SK-N-SH (cell line): ENCODE measurements at regions not wholly inside any gene's neighbourhood (a gene's known extent, or its start where the extent isn't known, plus 50 kb on each side); places are given as distances from the start of the nearest gene placed in this dataset.

Source experiments
- CTCF ChIA-PET: fragments of 300-600, 350-600 bp; formaldehyde crosslinking; extraction: SDS; loops from one replicate; lab custom pipeline; 2021; lab: Yijun Ruan, JAX
- POLR2A ChIA-PET: fragments of 350-600 bp; sonication (Branson Sonifier 250); formaldehyde crosslinking; extraction: SDS; loops from one replicate; lab custom pipeline; 2020; ENCODE audit warnings: antibody characterized with exemption, inconsistent platforms; lab: Yijun Ruan, JAX
- DNase-seq: peaks from one replicate; pipeline ENCODE4 v3.0.0; 2012
- H2AFZ ChIP-seq: fragments of 200-600 bp; sonication (generic); 2 replicates; pipeline ENCODE4 v1.8.1; 2016; ENCODE audit warnings: antibody characterized with exemption, mild to moderate bottlenecking, low read depth
- H3F3A ChIP-seq: fragments of 200-600 bp; sonication (generic); replicated peaks from 2 replicates; pipeline ENCODE3; 2016; ENCODE audit warnings: antibody characterized with exemption, mild to moderate bottlenecking; ENCODE audit not compliant: insufficient read depth
- H3K27ac ChIP-seq, 2 experiments: fragments of 200-500 bp in 1 of 2; fragments of 200-600 bp in 1 of 2; sonication (Bioruptor generic) in 1 of 2; sonication (generic), shearing (Covaris generic) in 1 of 2; 2 replicates each; pipeline versions ENCODE4 v1.5.1 to v1.6.1; 2014 to 2016; ENCODE audit warnings: low read depth in 2 of 2, inconsistent platforms in 1 of 2, low read length in 1 of 2, mild to moderate bottlenecking in 1 of 2, mixed read lengths in 1 of 2
- H3K27me3 ChIP-seq: fragments of 200-600 bp; sonication (generic), shearing (Covaris generic); 2 replicates; pipeline ENCODE4 v1.6.1; 2016; ENCODE audit warnings: mixed run types; ENCODE audit not compliant: insufficient read depth
- H3K36me3 ChIP-seq, 2 experiments: fragments of 200-500 bp in 1 of 2; fragments of 200-600 bp in 1 of 2; sonication (Bioruptor generic) in 1 of 2; sonication (generic) in 1 of 2; replicated peaks in 1 of 2; 2 replicates each; pipeline versions ENCODE3 to v1.5.1; 2014 to 2016; ENCODE audit warnings: low read length in 1 of 2, mild to moderate bottlenecking in 1 of 2; ENCODE audit not compliant: insufficient read depth in 2 of 2, control insufficient read depth in 1 of 2
- H3K4me1 ChIP-seq, 2 experiments: fragments of 200-500 bp in 1 of 2; fragments of 200-600 bp in 1 of 2; sonication (Bioruptor generic) in 1 of 2; sonication (generic), shearing (Covaris generic) in 1 of 2; 2 replicates each; pipeline versions ENCODE4 v1.5.1 to v1.6.1; 2014 to 2016; ENCODE audit warnings: low read depth in 1 of 2, low read length in 1 of 2, mixed run types in 1 of 2; ENCODE audit not compliant: insufficient read depth in 2 of 2, control insufficient read depth in 1 of 2
- H3K4me2 ChIP-seq: fragments of 200-600 bp; sonication (generic), shearing (Covaris generic); 2 replicates; pipeline ENCODE4 v1.6.1; 2017; ENCODE audit warnings: mixed run types
- H3K4me3 ChIP-seq, 2 experiments: fragments of 200-500 bp in 1 of 2; fragments of 200-600 bp in 1 of 2; sonication (Bioruptor generic) in 1 of 2; sonication (generic), shearing (Covaris generic) in 1 of 2; 2 replicates each; pipeline versions ENCODE4 v1.5.1 to v1.8.1; 2014 to 2016; ENCODE audit warnings: low read depth in 2 of 2, inconsistent platforms in 1 of 2, low read length in 1 of 2, mild to moderate bottlenecking in 1 of 2, mixed read lengths in 1 of 2, moderate library complexity in 1 of 2
- H3K79me2 ChIP-seq: fragments of 200-600 bp; sonication (generic); 2 replicates; pipeline ENCODE4 v1.8.1; 2017; ENCODE audit warnings: mild to moderate bottlenecking; ENCODE audit not compliant: insufficient read depth
- H3K9ac ChIP-seq: fragments of 200-600 bp; sonication (generic); 2 replicates; pipeline ENCODE4 v1.6.1; 2017; ENCODE audit warnings: mixed run types
- H3K9me2 ChIP-seq: fragments of 200-600 bp; sonication (generic); 2 replicates; pipeline ENCODE4 v1.6.1; 2017; ENCODE audit warnings: mixed run types
- H3K9me3 ChIP-seq: fragments of 200-600 bp; sonication (generic); 2 replicates; pipeline ENCODE4 v1.6.1; 2017; ENCODE audit warnings: mixed run types, mild to moderate bottlenecking, moderate library complexity
- H4K20me1 ChIP-seq: fragments of 200-600 bp; sonication (generic); 2 replicates; pipeline ENCODE4 v1.6.1; 2017; ENCODE audit warnings: mild to moderate bottlenecking, mixed run types; ENCODE audit not compliant: insufficient read depth
- EP300 ChIP-seq, 2 experiments: IDR thresholded peaks; 2 replicates each; pipeline versions ENCODE4 v1.4.0 to v1.6.1; 2012; ENCODE audit warnings: borderline replicate concordance in 1 of 2, low read depth in 1 of 2, low read length in 1 of 2
- EZH2phosphoT487 ChIP-seq: fragments of 200-600 bp; sonication (generic); IDR thresholded peaks from 2 replicates; pipeline ENCODE4 v1.6.1; 2017; ENCODE audit warnings: low read depth, mixed run types, mild to moderate bottlenecking, antibody characterized with exemption, moderate library complexity, borderline replicate concordance
- FOSL2 ChIP-seq: IDR thresholded peaks from 2 replicates; pipeline ENCODE4 v1.4.0; 2012; ENCODE audit warnings: low read depth, mild to moderate bottlenecking, moderate library complexity, borderline replicate concordance
- FOXJ3 ChIP-seq: sonication (generic); formaldehyde crosslinking; IDR thresholded peaks from 2 replicates; pipeline ENCODE4 v1.5.1; 2020; ENCODE audit warnings: mild to moderate bottlenecking, missing genetic modification reagents
- GATA2 ChIP-seq: sonication (generic); formaldehyde crosslinking; IDR thresholded peaks from 2 replicates; pipeline ENCODE4 v1.5.0; 2020; ENCODE audit warnings: mild to moderate bottlenecking, missing genetic modification reagents
- JUND ChIP-seq: IDR thresholded peaks from 2 replicates; pipeline ENCODE4 v1.4.0; 2012
- MAX ChIP-seq: IDR thresholded peaks from 2 replicates; pipeline ENCODE4 v1.4.0; 2012; ENCODE audit warnings: low read depth
- MEF2A ChIP-seq: IDR thresholded peaks from 2 replicates; pipeline ENCODE4 v1.4.0; 2012; ENCODE audit warnings: low read depth, borderline replicate concordance
- NFIC ChIP-seq: IDR thresholded peaks from 2 replicates; pipeline ENCODE4 v1.4.0; 2012; ENCODE audit warnings: borderline replicate concordance
- PBX3 ChIP-seq: IDR thresholded peaks from 2 replicates; pipeline ENCODE4; 2012
- POLR2AphosphoS5 ChIP-seq: IDR thresholded peaks from 2 replicates; pipeline ENCODE4 v1.6.1; 2012; ENCODE audit warnings: low read depth, low read length
- RCOR1 ChIP-seq: fragments of 150-350 bp; IDR thresholded peaks from 2 replicates; pipeline ENCODE4 v1.6.1; 2017; ENCODE audit warnings: antibody characterized with exemption, low read length
- RFX5 ChIP-seq: IDR thresholded peaks from 2 replicates; pipeline ENCODE4 v1.6.1; 2012; ENCODE audit warnings: mild to moderate bottlenecking, improper control_type of control experiment, low read length
- RXRA ChIP-seq: IDR thresholded peaks from 2 replicates; pipeline ENCODE4 v1.4.0; 2012; ENCODE audit warnings: low read depth, mild to moderate bottlenecking, borderline replicate concordance
- SMC3 ChIP-seq: IDR thresholded peaks from 2 replicates; pipeline ENCODE4 v1.6.1; 2012; ENCODE audit warnings: low read depth, low read length, improper control_type of control experiment
- TAF1 ChIP-seq: IDR thresholded peaks from 2 replicates; pipeline ENCODE4 v1.6.1; 2012; ENCODE audit warnings: low read depth, mild to moderate bottlenecking, low read length, moderate library complexity, borderline replicate concordance
- USF1 ChIP-seq: IDR thresholded peaks from 2 replicates; pipeline ENCODE4 v1.4.0; 2012; ENCODE audit warnings: low read depth, borderline replicate concordance
- WGBS: methylation state at CpG from one replicate; pipeline ENCODE4 v1.1.6; 2017; ENCODE audit warnings: low lambda C conversion rate; 5-methylcytosine and 5-hydroxymethylcytosine counted together

- TF ChIP-seq MAX (no peak), JUND (peak; percentile 22; the same call in 1 of the 2 replicates), NFIC (peak; percentile 49; the same call in 1 of the 2 replicates), PBX3 (peak; percentile 56; the same call in 1 of the 2 replicates), EP300 (IDR thresholded peaks at IDR 0.05; ENCODE audit: borderline replicate concordance in 1 of 2, low read depth in 1 of 2, low read length in 1 of 2) (peak; percentile 11 to 49; a peak in 1 of 4 replicates), TAF1 (no peak)
- TF ChIP-seq, all 33 proteins: peak for 4
- H2AFZ ChIP-seq = no peak overlapping the region
- WGBS = 13% methylated on average over 2 of the region's 2 CpGs
- DNase-seq = no peak
- H4K20me1 ChIP-seq = no peaks in the 10 kb centered on the region
- H3K9me2 ChIP-seq = no peaks in the 10 kb centered on the region
- H3F3A ChIP-seq = no peaks in the 10 kb centered on the region
- no peak overlapping the region for H3K4me2 ChIP-seq
- no peak overlapping the region for H3K9ac ChIP-seq
- ChIA-PET CTCF (no interaction called here), POLR2A (no interaction called here)
- no peaks in the 10 kb centered on the region for H3K36me3 ChIP-seq
- no peak overlapping the region for H3K27ac ChIP-seq
- peaks cover 0 to 2% of the 10 kb centered on the region in 2 experiments; a peak in 1 of 4 replicates for H3K4me1 ChIP-seq
- H3K27me3 ChIP-seq = no peaks in the 10 kb centered on the region
- no peaks in the 10 kb centered on the region for H3K9me3 ChIP-seq
- no peak overlapping the region for H3K4me3 ChIP-seq
- no peaks in the 10 kb centered on the region for H3K79me2 ChIP-seq
These were observed 660.6 kb upstream of the B3GALT2 start for GRCh38 chr1:193846876-193847604.

GRCh38 chr1:193846411-193846810, 660.0 kb upstream of the B3GALT2 start:
- ChIA-PET POLR2A (no interaction called here), CTCF (no interaction called here)
- no peaks in the 10 kb centered on the region for H3F3A ChIP-seq
- H3K9me3 ChIP-seq = no peaks in the 10 kb centered on the region
- no peaks in the 10 kb centered on the region for H3K36me3 ChIP-seq
- TF ChIP-seq NFIC = no peak
- no peak for TF ChIP-seq FOSL2
- TF ChIP-seq FOXJ3 (CRISPR knock-in tag) = no peak
- no peak for TF ChIP-seq SMC3
- no peak for TF ChIP-seq MEF2A
- no peak for TF ChIP-seq TAF1
- TF ChIP-seq RFX5 = no peak
- TF ChIP-seq POLR2AphosphoS5 = no peak
- no peak for TF ChIP-seq USF1
- TF ChIP-seq RCOR1 = no peak
- no peak for TF ChIP-seq JUND
- no peak for TF ChIP-seq GATA2 (CRISPR knock-in tag)
- TF ChIP-seq EZH2phosphoT487 = no peak
- TF ChIP-seq RXRA = no peak
- H3K79me2 ChIP-seq = no peaks in the 10 kb centered on the region
- peaks cover 0 to 2% of the 10 kb centered on the region in 2 experiments; a peak in 1 of 4 replicates for H3K4me1 ChIP-seq
- no peak overlapping the region for H3K4me2 ChIP-seq
- DNase-seq = no peak
- WGBS = 32% methylated on average over 3 of the region's 3 CpGs
- H3K27ac ChIP-seq = no peak overlapping the region
- H3K4me3 ChIP-seq = no peak overlapping the region
- no peaks in the 10 kb centered on the region for H4K20me1 ChIP-seq
- H2AFZ ChIP-seq = no peak overlapping the region
- no peaks in the 10 kb centered on the region for H3K27me3 ChIP-seq
- no peaks in the 10 kb centered on the region for H3K9me2 ChIP-seq
- H3K9ac ChIP-seq = no peak overlapping the region
